ENCODE measurements at regions not wholly inside any gene's neighbourhood (a gene's known extent, or its start where the extent isn't known, plus 50 kb on each side); places are given as distances from the start of the nearest gene placed in this dataset.
"Not testable (repeated sequence)": the region's sequence is repeated elsewhere in the genome, so short reads cannot be mapped to it uniquely, and the experiment has no call there.

GRCh38 chr14:51460011-51460410 lies 191.7 kb upstream of the FRMD6 start:
- ATAC-seq (ENCODE audit: low FRiP score) (no peak), DNase-seq (ENCODE audit: low spot score) (no peak)

GRCh38 chr14:51462182-51462581 lies 189.5 kb upstream of the FRMD6 start:
- ATAC-seq (ENCODE audit: low FRiP score): no peak
- TF ChIP-seq, protein P1, sequence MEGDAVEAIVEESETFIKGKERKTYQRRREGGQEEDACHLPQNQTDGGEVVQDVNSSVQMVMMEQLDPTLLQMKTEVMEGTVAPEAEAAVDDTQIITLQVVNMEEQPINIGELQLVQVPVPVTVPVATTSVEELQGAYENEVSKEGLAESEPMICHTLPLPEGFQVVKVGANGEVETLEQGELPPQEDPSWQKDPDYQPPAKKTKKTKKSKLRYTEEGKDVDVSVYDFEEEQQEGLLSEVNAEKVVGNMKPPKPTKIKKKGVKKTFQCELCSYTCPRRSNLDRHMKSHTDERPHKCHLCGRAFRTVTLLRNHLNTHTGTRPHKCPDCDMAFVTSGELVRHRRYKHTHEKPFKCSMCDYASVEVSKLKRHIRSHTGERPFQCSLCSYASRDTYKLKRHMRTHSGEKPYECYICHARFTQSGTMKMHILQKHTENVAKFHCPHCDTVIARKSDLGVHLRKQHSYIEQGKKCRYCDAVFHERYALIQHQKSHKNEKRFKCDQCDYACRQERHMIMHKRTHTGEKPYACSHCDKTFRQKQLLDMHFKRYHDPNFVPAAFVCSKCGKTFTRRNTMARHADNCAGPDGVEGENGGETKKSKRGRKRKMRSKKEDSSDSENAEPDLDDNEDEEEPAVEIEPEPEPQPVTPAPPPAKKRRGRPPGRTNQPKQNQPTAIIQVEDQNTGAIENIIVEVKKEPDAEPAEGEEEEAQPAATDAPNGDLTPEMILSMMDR (IDR thresholded peaks at IDR 0.05): no peak
- DNase-seq (ENCODE audit: low spot score): no peak

More at GRCh38 chr14:51460011-51460410, 191.7 kb upstream of the FRMD6 start:
- TF ChIP-seq, protein P1 (IDR thresholded peaks at IDR 0.05): no peak

- TF ChIP-seq, protein P1 (IDR thresholded peaks at IDR 0.05): no peak
- ATAC-seq (ENCODE audit: low FRiP score): no peak
- DNase-seq (ENCODE audit: low spot score): no peak
Observed at GRCh38 chr14:51462706-51463105, 189.0 kb upstream of the FRMD6 start.

DNA sequence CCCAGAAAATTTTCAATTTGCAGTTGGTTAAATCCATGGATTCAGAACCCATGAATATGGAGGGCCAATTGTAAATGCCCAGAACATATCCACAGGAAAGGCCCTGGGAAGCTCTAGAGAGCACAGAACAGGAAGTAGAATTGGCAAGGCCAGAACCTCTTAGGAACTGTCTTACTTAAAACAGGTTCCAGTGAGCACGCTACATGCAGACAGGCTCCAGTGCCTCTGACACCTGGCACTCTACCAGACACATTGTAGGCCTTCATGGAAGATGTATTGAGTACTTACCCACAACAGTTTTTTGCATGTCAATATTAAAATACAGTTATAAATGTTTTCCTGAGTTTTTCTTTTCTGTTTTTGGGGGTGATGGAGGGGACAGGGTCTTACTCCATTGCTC lies 188.2 kb upstream of the FRMD6 start:
- TF ChIP-seq, protein P1 (IDR thresholded peaks at IDR 0.05): no peak
- ATAC-seq (ENCODE audit: low FRiP score): no peak
- DNase-seq (ENCODE audit: low spot score): no peak

DNA sequence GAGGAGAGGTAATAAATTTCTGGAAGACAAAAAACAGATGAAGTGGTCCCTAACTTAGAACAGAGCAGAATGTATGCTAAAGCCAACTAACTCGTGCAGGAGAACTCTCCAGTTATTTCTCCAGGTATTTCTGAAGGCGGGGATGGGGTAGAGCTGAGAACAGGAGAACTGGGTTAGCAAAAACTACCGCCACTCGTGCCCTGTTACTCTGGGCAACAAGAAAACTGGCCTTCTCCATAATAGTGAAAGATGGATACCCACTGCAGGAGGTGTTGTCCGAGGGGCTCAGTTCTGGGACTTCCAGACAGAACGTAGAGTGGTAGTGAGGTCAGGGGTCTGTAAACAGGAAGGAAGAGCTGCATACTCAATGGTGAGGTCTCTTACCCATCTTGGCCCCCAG lies 187.3 kb upstream of the FRMD6 start:
- TF ChIP-seq, protein P1 (IDR thresholded peaks at IDR 0.05): no peak
- ATAC-seq (ENCODE audit: low FRiP score) (no peak), DNase-seq (ENCODE audit: low spot score) (no peak)

- ATAC-seq (ENCODE audit: low FRiP score) (no peak), DNase-seq (ENCODE audit: low spot score) (no peak)
- TF ChIP-seq, protein P1 (IDR thresholded peaks at IDR 0.05): no peak
Observed at GRCh38 chr14:51465486-51465885, 186.2 kb upstream of the FRMD6 start.

GRCh38 chr14:51467392-51467791 lies 184.3 kb upstream of the FRMD6 start:
- DNase-seq (ENCODE audit: low spot score); ATAC-seq (ENCODE audit: low FRiP score): not testable (repeated sequence)

- ATAC-seq (ENCODE audit: low FRiP score) (no peak), DNase-seq (ENCODE audit: low spot score) (no peak)
- TF ChIP-seq, protein P1 (IDR thresholded peaks at IDR 0.05): no peak
Observed at GRCh38 chr14:51468523-51468922, 183.2 kb upstream of the FRMD6 start.

All from omental fat pad (tissue), 3 donors.